ENCODE measurements at regions not wholly inside any gene's neighbourhood (a gene's known extent, or its start where the extent isn't known, plus 50 kb on each side); places are given as distances from the start of the nearest gene placed in this dataset.

DNA sequence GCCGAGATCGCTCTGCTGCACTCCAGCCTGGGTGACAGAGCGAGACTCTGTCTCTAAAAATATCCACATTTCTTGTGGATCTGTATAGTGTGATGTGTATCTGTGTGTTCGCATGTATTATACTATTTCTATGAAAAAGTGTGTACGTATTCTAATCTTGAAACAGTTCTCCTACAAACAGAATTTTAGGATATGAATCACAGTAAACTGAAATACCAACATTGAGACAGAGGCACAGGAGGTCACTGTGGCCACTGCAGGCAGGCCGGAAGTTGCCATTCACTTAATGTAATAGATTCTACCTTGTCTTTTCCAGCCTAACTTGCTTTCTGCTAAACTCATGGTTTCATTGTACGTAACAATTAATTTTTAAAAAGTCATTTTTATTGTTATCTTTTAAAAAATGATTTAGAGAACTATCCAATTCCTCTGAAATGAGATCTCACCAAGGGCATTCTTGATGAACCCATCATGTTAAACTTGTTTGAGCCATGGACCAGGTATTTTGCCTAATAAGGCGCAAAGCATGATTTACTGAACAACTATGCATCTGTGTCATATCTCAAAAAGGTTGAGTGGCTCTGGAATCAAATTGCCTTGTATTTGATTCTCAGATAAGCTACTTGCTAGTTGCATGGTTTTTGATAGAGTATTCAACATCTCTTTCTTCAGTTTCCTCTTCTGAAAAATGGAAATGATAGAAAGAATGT lies 154.9 kb upstream of the GYPA start (continued):
- no peak for TF ChIP-seq CHD4 (IDR thresholded peaks at IDR 0.05; ENCODE audit: borderline replicate concordance)

- no peak for DNase-seq (ENCODE audit: low read depth in 1 of 2, low spot score in 1 of 2)
- no peak for FAIRE-seq
- no peak overlapping the region for H3K27ac ChIP-seq
- H3K4me1 ChIP-seq = no peaks in the 10 kb centered on the region
- no peak overlapping the region for H3K4me3 ChIP-seq
- no peak overlapping the region for H3K4me2 ChIP-seq
- no peaks in the 10 kb centered on the region for H3K9me3 ChIP-seq
- ChIA-PET CTCF (no interaction called here), POLR2A (no interaction called here)
- no peak for ATAC-seq
- TF ChIP-seq CBX2 (IDR thresholded peaks at IDR 0.05; ENCODE audit: borderline replicate concordance, low read depth) = no peak
- TF ChIP-seq, protein P1, sequence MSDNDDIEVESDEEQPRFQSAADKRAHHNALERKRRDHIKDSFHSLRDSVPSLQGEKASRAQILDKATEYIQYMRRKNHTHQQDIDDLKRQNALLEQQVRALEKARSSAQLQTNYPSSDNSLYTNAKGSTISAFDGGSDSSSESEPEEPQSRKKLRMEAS (IDR thresholded peaks at IDR 0.05) = no peak
- no peak for TF ChIP-seq HOXB13 (CRISPR knock-in tag; IDR thresholded peaks at IDR 0.05; ENCODE audit: low read depth)
- TF ChIP-seq GATA3 (IDR thresholded peaks at IDR 0.05; ENCODE audit: borderline replicate concordance) = no peak
- no peak for TF ChIP-seq RCOR1 (IDR thresholded peaks at IDR 0.05; ENCODE audit: low read depth, low read length)
- TF ChIP-seq EHMT2 (IDR thresholded peaks at IDR 0.05; ENCODE audit: low read depth) = no peak
- no peak for TF ChIP-seq JUNB (IDR thresholded peaks at IDR 0.05)
- no peak for TF ChIP-seq EP300 (IDR thresholded peaks at IDR 0.05)
- TF ChIP-seq FOSB (CRISPR knock-in tag; IDR thresholded peaks at IDR 0.05) = no peak
- no peak for TF ChIP-seq HEYL (CRISPR knock-in tag; IDR thresholded peaks at IDR 0.05)
- TF ChIP-seq NFE2L2 (conservative IDR thresholded peaks at IDR 0.05; ENCODE audit: low read length) = no peak
- no peak for TF ChIP-seq NR3C1 (IDR thresholded peaks at IDR 0.05)
- no peak for TF ChIP-seq KDM5A (IDR thresholded peaks at IDR 0.05)
- TF ChIP-seq CHD2 (IDR thresholded peaks at IDR 0.05; ENCODE audit: low read length, partially characterized antibody) = no peak
- TF ChIP-seq CHD4 (IDR thresholded peaks at IDR 0.05; ENCODE audit: borderline replicate concordance) = no peak
- no peak for TF ChIP-seq MYC (IDR thresholded peaks at IDR 0.05; ENCODE audit: borderline replicate concordance, low read length)
- TF ChIP-seq RFX5 (IDR thresholded peaks at IDR 0.05) = no peak
- 51% methylated on average over 2 of the region's 2 CpGs for WGBS (ENCODE audit: missing lambda C conversion rate)
These were observed 156.4 kb upstream of the GYPA start for GRCh38 chr4:144296941-144297340.

- Histone ChIP-seq H3K9me3 (no peaks in the 10 kb centered on the region), H3K27ac (no peak overlapping the region), H3K4me2 (no peak overlapping the region), H3K4me3 (no peak overlapping the region), H3K4me1 (no peaks in the 10 kb centered on the region)
- ChIA-PET POLR2A (no interaction called here), CTCF (no interaction called here)
- DNase-seq (ENCODE audit: low read depth in 1 of 2, low spot score in 1 of 2) (no peak), FAIRE-seq (no peak), ATAC-seq (no peak)
- no peak for TF ChIP-seq BHLHE40 (IDR thresholded peaks at IDR 0.05; ENCODE audit: low read depth, low read length)
- TF ChIP-seq TFCP2L1 (CRISPR knock-in tag; IDR thresholded peaks at IDR 0.05) = no peak
- TF ChIP-seq HOXB5 (CRISPR knock-in tag; IDR thresholded peaks at IDR 0.05) = no peak
- TF ChIP-seq FOXS1 (CRISPR knock-in tag; IDR thresholded peaks at IDR 0.05) = no peak
- TF ChIP-seq HOXB13 (CRISPR knock-in tag; IDR thresholded peaks at IDR 0.05; ENCODE audit: low read depth) = no peak
- TF ChIP-seq POLR2A (IDR thresholded peaks at IDR 0.05; ENCODE audit: low read length) = no peak
- TF ChIP-seq RCOR1 (IDR thresholded peaks at IDR 0.05; ENCODE audit: low read depth, low read length) = no peak
- no peak for TF ChIP-seq RNF2 (IDR thresholded peaks at IDR 0.05; ENCODE audit: borderline replicate concordance, low read depth)
- TF ChIP-seq CBX8 (IDR thresholded peaks at IDR 0.05) = no peak
- WGBS (ENCODE audit: missing lambda C conversion rate) = 38% methylated on average over 3 of the region's 3 CpGs
These were observed 158.0 kb upstream of the GYPA start for GRCh38 chr4:144298519-144298918.

- Histone ChIP-seq H3K27ac (no peak overlapping the region), H3K4me1 (no peaks in the 10 kb centered on the region), H3K4me3 (no peak overlapping the region), H3K4me2 (no peak overlapping the region), H3K9me3 (no peaks in the 10 kb centered on the region)
- ChIA-PET POLR2A (no interaction called here), CTCF (no interaction called here)
- no peak for DNase-seq (ENCODE audit: low read depth in 1 of 2, low spot score in 1 of 2)
- no peak for FAIRE-seq
- 50% methylated on average over 2 of the region's 2 CpGs for WGBS (ENCODE audit: missing lambda C conversion rate)
- no peak for TF ChIP-seq ZC3H11A (IDR thresholded peaks at IDR 0.05)
- no peak for TF ChIP-seq HOXB13 (CRISPR knock-in tag; IDR thresholded peaks at IDR 0.05; ENCODE audit: low read depth)
- no peak for TF ChIP-seq RAD21 (conservative IDR thresholded peaks at IDR 0.05 in 1 of 2, IDR thresholded peaks at IDR 0.05 in 1 of 2)
- TF ChIP-seq, protein P2, sequence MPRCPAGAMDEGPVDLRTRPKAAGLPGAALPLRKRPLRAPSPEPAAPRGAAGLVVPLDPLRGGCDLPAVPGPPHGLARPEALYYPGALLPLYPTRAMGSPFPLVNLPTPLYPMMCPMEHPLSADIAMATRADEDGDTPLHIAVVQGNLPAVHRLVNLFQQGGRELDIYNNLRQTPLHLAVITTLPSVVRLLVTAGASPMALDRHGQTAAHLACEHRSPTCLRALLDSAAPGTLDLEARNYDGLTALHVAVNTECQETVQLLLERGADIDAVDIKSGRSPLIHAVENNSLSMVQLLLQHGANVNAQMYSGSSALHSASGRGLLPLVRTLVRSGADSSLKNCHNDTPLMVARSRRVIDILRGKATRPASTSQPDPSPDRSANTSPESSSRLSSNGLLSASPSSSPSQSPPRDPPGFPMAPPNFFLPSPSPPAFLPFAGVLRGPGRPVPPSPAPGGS (IDR thresholded peaks at IDR 0.05) = no peak
- no peak for TF ChIP-seq SMC3 (IDR thresholded peaks at IDR 0.05)
- TF ChIP-seq TP53 (CRISPR knock-in tag; IDR thresholded peaks at IDR 0.05) = no peak
- TF ChIP-seq, protein P3, sequence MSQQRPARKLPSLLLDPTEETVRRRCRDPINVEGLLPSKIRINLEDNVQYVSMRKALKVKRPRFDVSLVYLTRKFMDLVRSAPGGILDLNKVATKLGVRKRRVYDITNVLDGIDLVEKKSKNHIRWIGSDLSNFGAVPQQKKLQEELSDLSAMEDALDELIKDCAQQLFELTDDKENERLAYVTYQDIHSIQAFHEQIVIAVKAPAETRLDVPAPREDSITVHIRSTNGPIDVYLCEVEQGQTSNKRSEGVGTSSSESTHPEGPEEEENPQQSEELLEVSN (IDR thresholded peaks at IDR 0.05; ENCODE audit: borderline replicate concordance, low read depth) = no peak
- TF ChIP-seq, protein P1 (IDR thresholded peaks at IDR 0.05) = no peak
- TF ChIP-seq FOSB (CRISPR knock-in tag; IDR thresholded peaks at IDR 0.05) = no peak
- ATAC-seq = no peak
These were observed 160.1 kb upstream of the GYPA start for GRCh38 chr4:144300616-144301015.

Data from A549 (cell line).